ENCODE measurements at regions not wholly inside any gene's neighbourhood (a gene's known extent, or its start where the extent isn't known, plus 50 kb on each side); places are given as distances from the start of the nearest gene placed in this dataset.

DNA sequence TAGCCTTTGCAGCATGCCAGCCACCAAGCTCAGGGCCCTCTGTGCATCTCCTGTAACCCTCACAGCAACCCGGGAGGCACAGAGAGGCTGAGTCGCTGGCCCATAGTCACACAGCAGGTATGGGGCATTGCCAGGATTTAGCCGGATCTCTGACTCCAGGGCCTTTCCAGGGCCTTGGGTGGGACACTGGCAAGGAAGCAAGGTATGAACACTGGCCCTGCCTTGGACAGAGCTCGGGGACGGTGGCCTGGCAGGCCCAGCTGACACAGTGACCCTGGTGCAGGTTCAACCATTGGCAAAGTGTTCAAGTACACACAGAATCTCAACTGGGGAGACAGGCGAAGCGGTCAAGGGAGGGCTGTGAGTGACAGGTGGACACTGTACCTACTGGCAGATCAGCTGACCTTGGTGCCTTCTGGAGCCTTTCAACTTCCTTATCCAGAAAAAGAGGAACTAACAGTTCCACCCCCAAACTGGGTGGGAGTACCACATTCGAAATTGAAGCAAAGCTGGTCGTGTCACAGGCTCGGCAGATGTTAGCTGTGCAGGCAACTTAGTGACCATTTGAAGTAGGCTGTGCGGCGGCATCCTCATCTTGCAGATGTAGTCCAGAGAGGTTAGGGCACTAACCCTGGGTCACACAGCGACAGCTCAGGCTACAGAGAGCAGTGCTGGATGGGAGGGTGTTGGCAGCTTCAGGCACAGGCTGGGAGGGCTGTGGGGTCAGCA is 287.4 kb downstream of the SEC14L1 start:
- Histone ChIP-seq H3K79me2 (ENCODE audit: low read length) (no peaks in the 10 kb centered on the region), H3K4me1 (ENCODE audit: low read length) (peaks cover 29% of the 10 kb centered on the region), H2AFZ (ENCODE audit: low read depth, low read length) (no peak overlapping the region), H3K9me3 (ENCODE audit: insufficient read depth, low read length) (no peaks in the 10 kb centered on the region; the same call in 1 of the 2 replicates), H3K27ac (ENCODE audit: low read length) (no peak overlapping the region), H4K20me1 (ENCODE audit: insufficient read depth, low read length) (no peaks in the 10 kb centered on the region), H3K4me3 (ENCODE audit: low read length) (no peak overlapping the region; the same call in 1 of the 2 replicates), H3K9ac (ENCODE audit: low read length) (peak overlapping the region; percentile 14; the same call in 1 of the 2 replicates), H3K4me2 (ENCODE audit: low read length) (peak overlapping the region; percentile 51), H3K36me3 (replicated peaks; ENCODE audit: low read depth, low read length) (no peaks in the 10 kb centered on the region), H3K27me3 (ENCODE audit: low read depth, low read length) (peaks cover 15% of the 10 kb centered on the region)
- TF ChIP-seq EZH2phosphoT487 (IDR thresholded peaks at IDR 0.05; ENCODE audit: low read depth): no peak
- TF ChIP-seq, protein P1, sequence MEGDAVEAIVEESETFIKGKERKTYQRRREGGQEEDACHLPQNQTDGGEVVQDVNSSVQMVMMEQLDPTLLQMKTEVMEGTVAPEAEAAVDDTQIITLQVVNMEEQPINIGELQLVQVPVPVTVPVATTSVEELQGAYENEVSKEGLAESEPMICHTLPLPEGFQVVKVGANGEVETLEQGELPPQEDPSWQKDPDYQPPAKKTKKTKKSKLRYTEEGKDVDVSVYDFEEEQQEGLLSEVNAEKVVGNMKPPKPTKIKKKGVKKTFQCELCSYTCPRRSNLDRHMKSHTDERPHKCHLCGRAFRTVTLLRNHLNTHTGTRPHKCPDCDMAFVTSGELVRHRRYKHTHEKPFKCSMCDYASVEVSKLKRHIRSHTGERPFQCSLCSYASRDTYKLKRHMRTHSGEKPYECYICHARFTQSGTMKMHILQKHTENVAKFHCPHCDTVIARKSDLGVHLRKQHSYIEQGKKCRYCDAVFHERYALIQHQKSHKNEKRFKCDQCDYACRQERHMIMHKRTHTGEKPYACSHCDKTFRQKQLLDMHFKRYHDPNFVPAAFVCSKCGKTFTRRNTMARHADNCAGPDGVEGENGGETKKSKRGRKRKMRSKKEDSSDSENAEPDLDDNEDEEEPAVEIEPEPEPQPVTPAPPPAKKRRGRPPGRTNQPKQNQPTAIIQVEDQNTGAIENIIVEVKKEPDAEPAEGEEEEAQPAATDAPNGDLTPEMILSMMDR (IDR thresholded peaks at IDR 0.05; ENCODE audit: low read depth, low read length): no peak

DNA sequence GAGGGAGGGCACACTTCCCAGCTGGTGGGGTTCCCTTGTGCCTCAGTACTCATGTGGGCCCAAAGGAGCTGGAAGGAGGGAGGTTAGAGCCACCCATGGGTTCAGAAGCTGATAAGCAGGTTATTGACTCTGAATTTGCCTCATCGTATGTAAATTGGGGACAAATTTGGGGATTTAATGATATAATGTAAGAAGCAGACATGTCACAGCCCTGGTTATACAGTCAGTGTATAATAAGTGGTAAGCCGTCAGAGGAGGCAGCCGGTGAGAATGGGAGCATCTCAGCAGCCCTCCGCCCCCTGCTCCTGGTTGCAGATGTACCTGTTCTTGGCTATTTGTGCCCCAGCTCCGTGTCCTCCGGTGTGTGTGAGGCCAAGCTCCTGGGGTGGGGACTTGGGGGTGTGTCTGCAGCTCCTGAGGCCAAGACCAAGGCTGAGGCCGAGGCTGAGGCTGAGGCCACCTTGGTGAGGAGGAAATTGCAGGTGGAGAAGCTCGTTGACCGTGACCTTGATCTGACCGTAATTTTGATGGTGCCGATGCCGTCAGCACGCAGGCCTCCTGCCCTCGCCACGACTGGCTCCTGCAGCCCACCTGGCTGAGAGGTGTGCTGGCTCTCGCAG is 288.1 kb downstream of the SEC14L1 start:
- H3K36me3 ChIP-seq (replicated peaks; ENCODE audit: low read depth, low read length): no peaks in the 10 kb centered on the region
- no peak overlapping the region for H3K27ac ChIP-seq (ENCODE audit: low read length)
- H3K27me3 ChIP-seq (ENCODE audit: low read depth, low read length): peaks cover 17% of the 10 kb centered on the region
- no peaks in the 10 kb centered on the region for H3K79me2 ChIP-seq (ENCODE audit: low read length)
- H3K4me3 ChIP-seq (ENCODE audit: low read length): no peak overlapping the region; the same call in 1 of the 2 replicates
- H2AFZ ChIP-seq (ENCODE audit: low read depth, low read length): no peak overlapping the region
- H4K20me1 ChIP-seq (ENCODE audit: insufficient read depth, low read length): no peaks in the 10 kb centered on the region
- H3K9ac ChIP-seq (ENCODE audit: low read length): peak overlapping the region; percentile 14; the same call in 1 of the 2 replicates
- no peaks in the 10 kb centered on the region; the same call in 1 of the 2 replicates for H3K9me3 ChIP-seq (ENCODE audit: insufficient read depth, low read length)
- no peak for TF ChIP-seq EZH2phosphoT487 (IDR thresholded peaks at IDR 0.05; ENCODE audit: low read depth)
- TF ChIP-seq, protein P1 (IDR thresholded peaks at IDR 0.05; ENCODE audit: low read depth, low read length): no peak
- peaks cover 35% of the 10 kb centered on the region for H3K4me1 ChIP-seq (ENCODE audit: low read length)
- H3K4me2 ChIP-seq (ENCODE audit: low read length): peak overlapping the region; percentile 51

DNA sequence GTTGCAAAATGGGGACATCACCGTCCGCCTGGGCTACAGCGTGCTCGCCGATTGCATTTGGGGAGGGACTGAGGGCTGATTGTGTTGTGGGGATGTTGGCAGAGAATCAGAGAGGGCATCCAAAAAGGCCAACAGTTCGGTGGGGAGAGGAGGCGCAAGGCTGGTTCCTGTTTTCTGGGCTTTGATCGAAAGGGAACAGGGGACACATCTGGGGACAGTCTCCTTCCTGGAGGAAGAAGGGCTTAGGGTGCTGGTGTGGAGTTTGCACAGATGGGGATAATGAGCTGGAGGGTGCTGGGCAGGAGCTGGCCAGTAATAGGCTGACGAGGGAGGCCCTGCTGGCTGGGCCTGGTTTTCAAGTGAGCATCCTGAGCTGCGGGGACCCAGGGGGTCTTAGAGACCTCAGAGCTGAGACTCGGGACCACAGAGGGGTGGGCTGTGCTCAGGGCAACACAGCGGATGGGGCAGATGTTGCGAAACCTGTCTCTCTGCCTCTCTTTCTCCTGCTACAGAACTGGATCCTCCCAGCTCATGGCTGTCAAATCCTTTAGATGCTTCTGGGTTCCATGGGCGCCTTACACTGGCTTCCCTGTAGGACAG is 288.7 kb downstream of the SEC14L1 start:
- Histone ChIP-seq H3K27me3 (ENCODE audit: low read depth, low read length) (peaks cover 17% of the 10 kb centered on the region), H3K36me3 (replicated peaks; ENCODE audit: low read depth, low read length) (no peaks in the 10 kb centered on the region), H3K4me1 (ENCODE audit: low read length) (peaks cover 42% of the 10 kb centered on the region), H3K4me3 (ENCODE audit: low read length) (no peak overlapping the region), H2AFZ (ENCODE audit: low read depth, low read length) (no peak overlapping the region), H3K79me2 (ENCODE audit: low read length) (no peaks in the 10 kb centered on the region), H4K20me1 (ENCODE audit: insufficient read depth, low read length) (no peaks in the 10 kb centered on the region), H3K9me3 (ENCODE audit: insufficient read depth, low read length) (no peaks in the 10 kb centered on the region; the same call in 1 of the 2 replicates), H3K4me2 (ENCODE audit: low read length) (peak overlapping the region; percentile 51), H3K27ac (ENCODE audit: low read length) (no peak overlapping the region), H3K9ac (ENCODE audit: low read length) (no peak overlapping the region)
- TF ChIP-seq, protein P1 (IDR thresholded peaks at IDR 0.05; ENCODE audit: low read depth, low read length): no peak
- no peak for TF ChIP-seq EZH2phosphoT487 (IDR thresholded peaks at IDR 0.05; ENCODE audit: low read depth)

Data from OCI-LY3 (cell line).